H1 (cell line): ENCODE measurements at regions not wholly inside any gene's neighbourhood (a gene's known extent, or its start where the extent isn't known, plus 50 kb on each side); places are given as distances from the start of the nearest gene placed in this dataset.

ENCODE experiments used
- ATF2 ChIP-seq: IDR thresholded peaks from 2 replicates; pipeline ENCODE4 v1.6.1; 2012; ENCODE audit warnings: low read length, inconsistent platforms
- ATF3 ChIP-seq: IDR thresholded peaks from 2 replicates; pipeline ENCODE4 v1.6.1; 2011; ENCODE audit warnings: low read depth, mild to moderate bottlenecking, low read length; ENCODE audit not compliant: insufficient read depth
- BRCA1 ChIP-seq: IDR thresholded peaks from 2 replicates; pipeline ENCODE4 v1.6.1; 2012; ENCODE audit warnings: low read depth, low read length, improper control_type of control experiment
- CTCF ChIP-seq, 3 experiments: IDR thresholded peaks; 1 replicate in 2 of 3; 2 replicates in 1 of 3; pipeline versions ENCODE4 v1.5.1 to v1.6.1; 2011; ENCODE audit warnings: low read length in 3 of 3, mild to moderate bottlenecking in 3 of 3, inconsistent platforms in 2 of 3, low read depth in 1 of 3, moderate library complexity in 1 of 3; ENCODE audit not compliant: insufficient read depth in 1 of 3; ENCODE audit errors: control extremely low read depth in 1 of 3
- HDAC2 ChIP-seq, 2 experiments: fragments of 300-600 bp in 1 of 2; sonication (generic) in 1 of 2; IDR thresholded peaks; 2 replicates each; pipeline ENCODE4 v1.6.1; 2011 to 2012; ENCODE audit warnings: low read depth in 2 of 2, low read length in 2 of 2, mild to moderate bottlenecking in 2 of 2, moderate library complexity in 2 of 2, borderline replicate concordance in 1 of 2, inconsistent platforms in 1 of 2
- KDM1A ChIP-seq: fragments of 200-600, 300-600 bp; sonication (generic); IDR thresholded peaks from 2 replicates; pipeline ENCODE4 v1.7.1; 2016; ENCODE audit warnings: mild to moderate bottlenecking, low read length, borderline replicate concordance
- KDM5A ChIP-seq: fragments of 200-600 bp; IDR thresholded peaks from 2 replicates; pipeline ENCODE4 v1.7.1; 2012; ENCODE audit warnings: mild to moderate bottlenecking, low read length, inconsistent platforms, mixed read lengths
- POLR2AphosphoS5 ChIP-seq: IDR thresholded peaks from 2 replicates; pipeline ENCODE4 v1.6.1; 2011; ENCODE audit warnings: low read depth, low read length
- RFX5 ChIP-seq: IDR thresholded peaks from 2 replicates; pipeline ENCODE4 v1.6.1; 2011; ENCODE audit warnings: low read depth, low read length, improper control_type of control experiment, borderline replicate concordance
- RNF2 ChIP-seq: fragments of 200-900, 300-1000 bp; sonication (generic); IDR thresholded peaks from 2 replicates; pipeline ENCODE4 v1.7.1; 2016; ENCODE audit warnings: borderline replicate concordance, low read depth, mild to moderate bottlenecking, antibody characterized with exemption, low read length; ENCODE audit not compliant: poor library complexity, severe bottlenecking; ENCODE audit errors: missing control alignments
- SP1 ChIP-seq: IDR thresholded peaks from 2 replicates; pipeline ENCODE4 v1.6.1; 2011; ENCODE audit warnings: low read depth, low read length
- TAF7 ChIP-seq: optimal IDR thresholded peaks from 2 replicates; pipeline ENCODE3; 2011; ENCODE audit warnings: low read depth, mild to moderate bottlenecking, inconsistent platforms, low read length, moderate library complexity, borderline replicate concordance

- no peak for TF ChIP-seq TAF7
- no peak for TF ChIP-seq CTCF (IDR thresholded peaks at IDR 0.05; ENCODE audit: control extremely low read depth in 1 of 3, insufficient read depth in 1 of 3, low read depth in 1 of 3, low read length in 3 of 3)
- no peak for TF ChIP-seq POLR2AphosphoS5
- no peak for TF ChIP-seq HDAC2 (IDR thresholded peaks at IDR 0.05; ENCODE audit: borderline replicate concordance in 1 of 2, low read depth in 2 of 2, low read length in 2 of 2)
- TF ChIP-seq RFX5: no peak
- no peak for TF ChIP-seq SP1
- no peak for TF ChIP-seq RNF2
- no peak for TF ChIP-seq ATF2
- no peak for TF ChIP-seq KDM1A
- TF ChIP-seq KDM5A: no peak
- no peak for TF ChIP-seq ATF3
- TF ChIP-seq BRCA1: no peak
Observed at GRCh38 chr15:91593653-91594052, 259.9 kb upstream of the SLCO3A1 start.
